Inferior parietal cortex (tissue), 1 donor: ENCODE measurements at regions not wholly inside any gene's neighbourhood (a gene's known extent, or its start where the extent isn't known, plus 50 kb on each side); places are given as distances from the start of the nearest gene placed in this dataset.

Source experiments
- DNase-seq: peaks from one replicate; pipeline ENCODE4 v3.0.0-alpha.2; 2016; ENCODE audit errors: extremely low spot score

DNA sequence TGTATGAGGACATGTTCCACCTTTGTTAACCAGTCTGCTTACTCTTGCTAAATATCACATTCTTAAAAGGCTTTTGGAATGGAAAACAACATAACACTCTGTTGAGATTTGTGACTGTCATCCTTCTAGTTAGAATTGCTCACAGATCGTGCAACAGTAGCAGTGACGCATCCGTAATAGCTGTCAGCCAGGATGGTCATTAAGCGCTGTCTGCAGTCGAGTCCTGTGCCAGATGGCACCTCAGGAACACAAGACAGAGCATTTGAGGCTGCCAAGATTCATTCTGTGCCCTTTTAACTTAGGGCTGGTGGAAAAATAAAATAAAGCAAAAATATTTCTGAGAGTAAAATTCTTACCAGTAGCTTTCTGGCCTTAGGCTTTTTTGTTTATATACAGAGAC lies 348.6 kb downstream of the ANKRD7 start:
- peak; percentile 6 for DNase-seq

DNA sequence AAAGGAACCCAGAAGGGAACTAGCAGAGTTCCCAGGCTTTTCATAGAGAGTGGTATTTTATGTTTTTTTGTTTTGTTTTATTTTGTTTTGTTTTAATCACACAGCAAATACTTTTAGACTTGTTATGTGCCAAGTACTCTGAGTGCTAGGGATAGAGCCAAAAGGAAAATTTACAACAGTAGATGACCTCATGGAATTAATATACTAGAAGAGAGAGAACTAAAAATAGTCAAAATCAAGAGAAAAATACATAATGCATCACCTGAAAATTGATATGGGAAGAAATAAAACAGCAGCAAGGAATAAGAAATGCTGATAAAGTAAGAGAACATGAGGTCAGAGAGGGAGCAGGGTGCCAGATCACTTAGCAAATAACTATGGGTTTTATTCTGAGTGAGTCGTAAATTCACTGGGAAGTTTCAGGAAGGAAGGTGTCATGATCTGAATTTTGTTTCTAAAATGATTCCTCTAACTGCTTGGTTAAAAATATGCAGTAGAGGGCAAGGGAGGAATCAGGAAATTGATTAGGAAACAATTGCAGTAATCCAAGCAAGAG lies 351.0 kb downstream of the ANKRD7 start:
- no peak for DNase-seq

DNA sequence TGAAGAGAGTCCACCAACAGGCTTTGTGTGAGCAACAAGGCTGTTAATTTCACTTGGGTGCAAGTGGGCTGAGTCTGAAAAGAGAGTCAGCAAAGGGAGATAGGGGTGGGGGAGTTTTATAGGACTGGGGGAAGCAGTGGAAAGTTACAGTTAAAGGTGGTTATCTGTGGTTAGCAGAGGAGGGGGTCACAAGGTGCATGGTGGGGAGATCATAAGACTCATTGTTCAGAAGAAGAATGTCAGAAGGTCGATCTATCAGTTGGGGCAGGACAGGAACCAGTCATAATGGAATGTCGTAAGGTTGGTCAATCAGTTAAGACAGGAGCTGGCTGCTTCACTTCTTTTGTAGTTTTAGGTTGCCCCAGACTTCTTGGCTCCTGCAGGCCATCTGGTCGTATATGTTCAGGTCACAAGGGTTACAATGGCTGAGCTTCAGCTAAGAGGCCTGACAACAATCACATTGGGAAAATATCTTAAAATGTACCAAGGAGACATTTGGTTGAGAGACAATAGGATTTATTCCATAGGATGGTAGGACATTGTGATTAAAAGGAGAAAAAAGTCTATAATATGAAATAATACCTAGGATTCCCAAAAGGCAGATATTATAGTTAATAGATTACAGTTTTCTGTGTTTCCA lies 356.4 kb downstream of the ANKRD7 start:
- DNase-seq, result no peak

DNA sequence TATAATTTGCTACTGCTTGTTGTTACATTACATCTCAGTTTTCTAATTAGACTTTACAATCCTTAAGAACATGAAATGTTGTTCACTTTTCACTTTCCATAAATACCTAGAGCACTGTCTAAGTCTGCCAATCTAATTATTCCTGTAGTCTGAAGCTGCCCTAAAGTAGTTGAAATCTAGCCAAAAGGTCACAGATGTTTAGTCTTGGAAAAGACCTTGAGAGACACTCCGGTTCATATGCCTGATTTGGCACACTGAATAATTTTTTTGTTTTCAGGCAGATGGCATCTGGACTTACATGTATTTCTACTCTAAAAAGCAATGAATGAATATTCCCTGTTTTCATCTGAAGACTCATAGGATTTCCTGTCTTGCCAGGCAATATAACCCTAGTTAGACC lies 359.1 kb downstream of the ANKRD7 start:
- DNase-seq, result no peak

DNA sequence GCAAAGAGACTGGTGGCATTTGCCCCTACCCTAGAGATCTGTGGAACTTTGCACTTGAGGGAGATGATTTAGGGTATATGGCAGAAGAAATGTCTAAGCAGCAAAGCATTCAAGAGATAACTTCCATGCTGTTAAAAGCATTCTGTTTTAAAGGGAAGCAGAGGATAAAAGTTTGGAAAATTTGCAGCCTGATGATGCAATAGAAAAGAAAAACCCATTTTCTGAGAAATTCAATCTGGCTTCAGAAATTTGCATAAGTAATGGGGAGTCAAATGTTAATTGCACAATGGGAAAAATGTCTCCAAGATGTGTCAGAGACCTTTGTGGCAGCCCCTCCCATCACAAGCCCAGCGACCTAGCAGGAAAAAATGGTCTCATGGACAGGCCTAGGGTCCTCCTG lies 361.7 kb downstream of the ANKRD7 start:
- no peak for DNase-seq

DNA sequence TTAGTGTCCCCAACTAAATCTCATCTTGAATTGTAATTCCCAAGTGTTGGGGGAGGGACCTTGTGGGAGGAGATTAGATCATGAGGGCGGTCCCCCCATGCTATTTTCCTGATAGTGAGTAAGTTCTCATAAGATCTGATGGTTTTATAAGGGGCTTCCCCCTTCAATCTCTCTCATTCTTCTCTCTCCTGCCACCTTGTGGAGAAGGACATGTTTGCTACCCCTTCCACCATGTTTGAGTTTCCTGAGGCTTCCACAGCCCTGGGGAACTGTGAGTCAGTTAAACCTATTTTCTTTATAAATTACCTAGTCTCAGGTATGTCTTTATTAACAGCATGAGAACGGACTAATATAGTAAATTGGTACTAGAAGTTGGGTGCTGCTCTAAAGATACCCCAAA lies 365.6 kb downstream of the ANKRD7 start:
- DNase-seq, result no peak

DNA sequence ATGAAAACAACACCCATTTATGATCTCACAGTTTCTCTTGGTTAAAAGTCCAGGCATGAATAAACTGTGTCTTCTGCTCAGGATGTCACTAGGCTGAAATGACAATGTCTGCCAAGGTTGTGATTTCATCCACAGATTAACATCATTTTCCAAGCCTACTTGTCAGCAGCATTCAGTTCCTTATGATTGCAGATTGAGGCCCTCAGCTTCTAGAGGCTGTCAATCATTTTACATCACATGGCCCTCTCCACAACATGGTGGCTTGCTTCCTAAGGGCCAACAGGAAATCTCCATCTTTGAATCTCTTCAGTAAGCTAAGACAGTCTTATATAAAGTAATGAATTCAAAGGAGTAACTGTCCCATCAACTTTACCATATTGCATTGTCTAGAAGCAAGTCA lies 377.6 kb downstream of the ANKRD7 start:
- DNase-seq, result no peak

DNA sequence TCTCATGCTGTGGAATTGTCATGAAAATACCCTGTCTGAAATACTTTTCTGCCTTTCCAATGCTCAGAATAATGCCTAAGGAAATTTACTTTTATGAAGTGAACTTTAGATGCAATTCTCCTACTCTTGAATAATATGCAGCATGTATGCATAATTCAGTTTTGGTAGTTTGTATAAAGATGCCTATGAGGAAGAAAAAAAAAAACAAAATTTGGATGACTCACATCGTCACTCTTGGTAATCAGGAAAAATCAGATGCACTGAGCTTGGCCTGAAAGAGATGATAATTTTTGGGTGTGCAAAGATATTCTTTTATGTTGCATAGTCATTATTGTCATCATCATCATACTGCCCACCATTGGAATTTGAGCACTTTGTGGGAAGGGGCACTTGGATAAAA lies 382.1 kb downstream of the ANKRD7 start:
- no peak for DNase-seq

DNA sequence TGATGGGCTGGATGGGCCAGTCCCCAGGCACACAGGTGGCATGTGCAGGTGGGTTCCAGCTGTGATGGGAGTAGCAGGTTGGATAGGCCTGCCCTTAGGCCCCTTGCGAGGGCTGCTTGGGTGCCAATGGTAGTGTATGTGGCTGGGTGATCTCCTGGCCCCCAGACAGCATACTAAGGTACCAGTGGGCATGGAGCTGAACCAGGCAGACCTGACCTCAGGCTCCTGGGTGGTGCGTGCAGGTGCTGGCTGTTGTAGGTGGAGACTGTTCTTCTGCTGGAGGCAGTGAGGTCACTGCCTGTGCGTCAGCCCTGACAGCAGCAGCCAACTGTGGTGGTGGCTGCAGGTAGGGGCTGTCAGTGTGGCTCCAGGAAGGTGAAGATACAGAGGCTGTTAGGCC lies 384.7 kb downstream of the ANKRD7 start:
- DNase-seq, result no peak

DNA sequence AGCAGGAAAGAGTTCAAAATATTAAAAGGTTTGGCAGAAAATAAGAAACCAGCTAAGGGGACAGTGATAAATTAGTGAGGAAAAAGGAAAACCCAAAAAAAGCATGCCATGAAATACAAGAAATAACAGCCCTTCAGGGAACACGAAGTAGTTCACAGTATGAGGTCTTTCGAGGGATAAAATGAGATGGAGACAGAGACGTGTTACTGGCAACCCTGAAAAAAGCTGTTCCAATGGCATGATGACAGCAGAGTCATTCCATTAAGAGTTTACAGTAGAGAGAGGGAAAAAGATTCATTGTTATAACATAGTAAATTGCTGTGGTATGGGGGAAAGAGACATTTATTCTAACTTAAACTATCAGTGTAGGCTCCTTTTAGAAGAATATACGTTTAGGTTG lies 391.2 kb downstream of the ANKRD7 start:
- DNase-seq, result no peak

DNA sequence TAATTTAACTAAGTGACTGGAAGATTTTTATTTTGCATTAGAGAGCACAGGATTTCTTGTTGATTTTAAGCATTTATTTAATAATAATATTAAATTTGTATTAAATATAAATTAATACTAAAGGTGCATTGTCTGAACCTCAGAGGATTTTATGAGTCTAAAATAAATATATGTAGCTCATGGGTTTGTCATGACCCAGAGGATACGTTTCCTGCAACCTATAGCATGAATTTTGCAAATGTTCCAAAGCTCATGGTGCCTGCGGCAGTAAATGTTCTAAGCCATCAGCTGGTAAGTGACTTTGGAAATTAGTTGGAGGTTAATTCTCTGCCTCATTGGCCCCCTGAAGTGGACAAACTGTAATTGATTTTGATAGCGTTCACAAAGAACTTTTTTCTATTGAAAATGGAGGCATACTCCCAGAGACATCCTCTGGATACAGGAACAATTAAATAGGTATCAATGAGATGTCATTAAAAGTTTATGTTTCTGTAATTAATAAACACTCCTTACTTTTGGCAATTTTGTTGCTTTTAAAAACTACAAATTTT lies 397.4 kb downstream of the ANKRD7 start:
- DNase-seq, result no peak

DNA sequence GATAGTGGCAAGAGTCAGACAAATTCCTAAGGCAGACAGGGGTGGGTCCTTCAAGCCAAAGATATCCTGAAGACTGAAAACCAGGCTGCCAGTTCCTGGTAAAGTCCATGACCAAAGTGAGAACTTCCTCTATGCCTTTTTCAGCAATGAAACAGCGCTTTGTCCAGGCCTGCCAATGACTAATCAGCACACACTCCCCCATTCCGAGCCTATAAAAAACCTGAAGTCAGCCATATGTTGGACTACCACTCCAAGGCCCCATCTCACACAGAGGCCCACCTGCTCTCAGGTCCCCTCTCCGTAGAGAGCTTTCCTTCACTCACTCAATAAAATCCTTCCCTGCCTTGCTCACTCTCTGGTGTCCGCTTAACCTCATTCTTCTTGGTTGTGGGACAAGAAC lies 402.2 kb downstream of the ANKRD7 start:
- DNase-seq, result no peak

DNA sequence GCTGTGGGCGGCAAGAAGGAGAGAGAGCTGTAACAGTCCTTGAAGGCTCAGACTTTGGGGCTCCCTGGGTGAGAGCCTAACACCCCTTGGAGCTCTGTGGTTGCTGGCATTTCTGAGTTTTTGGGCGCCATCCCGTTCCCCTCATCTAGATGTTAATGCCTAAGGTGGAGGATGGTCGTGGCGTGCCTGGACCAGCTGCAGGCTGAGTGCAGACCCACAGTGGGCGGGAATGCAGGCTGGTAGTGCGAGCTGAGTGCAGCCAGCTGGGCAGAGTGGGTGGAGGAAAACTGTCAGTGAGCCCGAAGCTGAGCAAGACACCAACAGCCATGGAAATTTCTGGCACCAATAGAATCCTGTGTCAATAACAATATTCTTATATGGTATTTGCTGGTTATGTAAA lies 403.0 kb downstream of the ANKRD7 start:
- no peak for DNase-seq

DNA sequence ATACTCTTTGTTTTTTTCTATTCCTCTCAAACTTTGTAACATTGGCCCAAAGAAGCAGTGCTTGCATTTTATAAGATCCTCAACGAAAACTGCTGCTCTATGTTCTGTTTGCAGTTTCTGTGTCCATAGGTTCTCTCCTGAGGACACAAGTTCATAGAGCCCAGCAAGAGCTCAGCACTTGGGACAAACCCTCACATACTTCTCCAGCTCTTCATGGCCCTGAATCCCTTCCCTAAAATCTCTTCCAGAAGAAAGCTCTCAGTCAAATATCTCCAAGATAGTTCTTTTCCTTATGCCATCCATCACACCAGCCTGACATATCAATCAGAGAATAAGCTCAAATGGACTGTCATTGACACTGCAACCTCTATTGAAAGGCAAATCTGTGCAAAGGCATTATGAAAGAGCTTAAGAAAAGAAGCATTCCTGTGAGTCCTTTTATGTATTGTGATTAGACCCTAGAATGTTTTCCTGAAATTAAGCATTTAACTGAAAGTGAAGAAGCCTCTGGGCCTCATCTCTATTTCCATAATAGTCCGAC lies 405.5 kb downstream of the ANKRD7 start:
- no peak for DNase-seq

DNA sequence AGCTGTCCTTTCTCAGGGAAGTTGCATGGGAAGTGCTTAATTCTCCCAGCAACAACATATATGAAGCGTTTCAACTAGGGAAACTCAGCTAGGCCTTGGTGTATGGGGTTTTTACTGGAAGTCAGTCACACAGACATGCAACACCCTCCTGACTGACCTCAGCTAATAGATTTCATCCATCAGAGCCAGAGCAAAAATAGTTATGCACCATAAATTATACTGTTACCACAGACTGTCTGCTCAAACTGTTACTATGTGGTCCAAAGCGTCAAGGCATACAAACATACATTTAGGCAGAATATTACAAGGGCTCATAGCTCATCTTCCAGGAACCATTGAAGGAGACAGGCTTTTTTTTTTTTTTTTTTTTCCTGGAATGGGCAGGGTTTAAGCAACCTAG lies 417.9 kb downstream of the ANKRD7 start:
- no peak for DNase-seq

DNA sequence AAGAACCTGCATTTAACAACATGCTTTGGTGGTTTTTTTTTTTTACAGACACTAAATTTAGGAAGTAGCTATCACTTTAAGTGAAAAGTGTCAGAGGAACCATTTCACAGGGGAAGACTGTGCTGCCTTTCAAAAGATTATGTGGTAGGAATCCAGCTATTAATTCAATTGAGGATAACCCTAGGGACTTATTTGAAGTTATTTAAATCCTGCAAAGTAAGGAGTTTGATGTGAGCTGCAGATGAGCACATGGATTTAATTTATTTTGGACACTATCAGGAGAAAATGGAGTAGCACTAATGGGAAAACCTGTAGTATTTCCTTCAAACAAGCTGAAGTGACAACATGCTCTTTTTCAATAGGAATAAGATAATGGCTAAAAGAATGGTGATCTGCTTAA lies 419.8 kb downstream of the ANKRD7 start:
- DNase-seq, result no peak

DNA sequence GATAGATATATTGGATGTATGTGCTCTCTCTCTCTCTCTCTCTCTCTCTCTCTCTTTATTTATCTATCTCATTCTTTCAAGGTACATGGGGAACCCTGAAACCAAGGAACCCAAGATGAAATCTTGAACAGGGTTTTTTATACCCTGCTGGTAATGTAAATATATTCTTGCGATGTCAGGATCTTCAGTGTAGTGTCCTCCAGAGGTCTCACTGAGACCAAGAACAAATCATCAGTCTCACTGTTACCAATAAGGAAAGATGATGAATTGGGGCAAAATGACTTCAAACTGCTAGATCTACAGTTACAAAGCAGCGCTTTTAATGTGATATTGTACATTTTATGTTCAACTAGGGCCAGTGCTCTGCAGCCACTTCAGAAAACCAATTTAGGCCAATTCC lies 423.5 kb downstream of the ANKRD7 start:
- no peak for DNase-seq

DNA sequence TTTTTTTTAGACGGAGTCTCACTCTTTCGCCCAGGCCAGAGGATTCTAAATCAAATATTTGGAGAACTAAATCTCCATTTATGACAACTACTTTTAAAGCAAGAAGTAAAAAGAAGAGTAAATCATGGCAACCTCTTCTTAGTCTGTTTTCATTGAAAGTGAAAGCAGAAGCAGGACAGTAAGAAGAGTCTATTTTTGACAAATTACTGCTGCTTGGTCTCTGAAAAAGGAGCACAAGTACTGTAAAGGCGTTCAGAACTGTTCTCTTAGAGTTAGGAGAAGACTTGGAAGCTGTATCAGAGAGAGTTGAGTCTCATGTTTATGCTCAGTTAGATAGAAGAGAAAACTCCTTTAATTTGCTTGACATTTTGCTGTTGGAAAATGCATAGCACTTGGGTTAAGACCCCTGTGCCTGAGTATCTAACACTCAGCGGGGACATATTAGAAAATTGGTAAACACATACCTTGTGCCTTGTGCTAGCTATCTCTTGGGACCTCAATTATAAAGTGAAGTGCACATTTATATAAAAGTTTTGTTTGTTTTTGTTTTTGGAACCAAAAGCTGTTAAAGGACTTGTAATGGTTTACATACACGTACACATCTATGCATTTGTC lies 433.0 kb downstream of the ANKRD7 start:
- DNase-seq, result no peak

DNA sequence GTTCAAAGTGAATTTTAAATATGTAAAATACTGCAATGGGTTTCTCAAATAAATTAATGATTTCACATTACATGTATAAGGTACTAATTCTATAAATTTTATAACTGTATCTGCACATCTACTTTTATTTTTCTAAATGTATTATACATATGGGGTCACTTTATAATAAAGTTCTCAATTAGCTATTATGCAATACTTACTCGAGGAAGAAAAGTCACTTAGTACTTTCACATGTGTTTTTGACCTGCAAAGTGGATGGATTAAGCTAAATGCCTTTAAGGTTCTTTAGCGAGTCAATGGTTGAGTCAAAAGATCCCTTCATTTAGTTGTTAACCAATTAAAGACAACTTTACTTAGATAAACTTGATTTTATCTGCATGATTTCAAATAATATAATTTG lies 437.8 kb downstream of the ANKRD7 start:
- no peak for DNase-seq

DNA sequence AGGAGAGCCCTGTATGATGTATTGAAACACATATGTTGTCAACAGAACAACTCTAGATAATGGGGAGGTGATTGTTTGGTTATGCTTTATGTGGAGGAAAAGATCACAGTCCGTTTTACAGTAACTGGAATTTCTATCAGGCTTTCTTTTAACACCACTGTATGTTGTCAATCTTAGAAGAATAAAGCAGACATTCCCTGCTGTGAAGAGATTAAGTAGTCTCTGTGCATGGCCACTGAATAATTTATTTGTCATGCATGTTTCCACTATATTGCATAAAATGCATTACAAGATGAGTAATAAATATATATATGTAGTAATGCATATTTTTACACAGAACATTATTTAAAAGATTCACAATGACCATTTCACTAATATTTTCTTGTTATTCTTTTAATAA lies 440.0 kb downstream of the ANKRD7 start:
- DNase-seq, result no peak

DNA sequence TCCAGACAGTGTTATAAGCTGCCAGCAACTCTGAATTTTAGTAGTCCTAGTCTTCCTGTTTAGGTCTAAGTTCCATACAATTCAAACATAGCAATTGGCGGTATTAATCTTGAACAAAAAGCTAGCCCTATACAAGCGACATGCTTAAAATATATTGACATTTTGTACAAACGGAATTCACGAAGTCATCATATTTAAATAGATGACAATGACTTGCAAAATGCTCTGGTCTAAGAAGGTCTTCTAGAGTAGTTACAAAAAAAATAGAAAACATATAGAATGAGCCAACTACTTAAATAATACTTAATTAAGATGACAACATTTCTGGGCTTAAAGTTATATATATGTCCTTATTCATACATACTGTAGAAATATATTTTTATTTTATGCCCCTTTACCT lies 446.6 kb downstream of the ANKRD7 start:
- no peak for DNase-seq

DNA sequence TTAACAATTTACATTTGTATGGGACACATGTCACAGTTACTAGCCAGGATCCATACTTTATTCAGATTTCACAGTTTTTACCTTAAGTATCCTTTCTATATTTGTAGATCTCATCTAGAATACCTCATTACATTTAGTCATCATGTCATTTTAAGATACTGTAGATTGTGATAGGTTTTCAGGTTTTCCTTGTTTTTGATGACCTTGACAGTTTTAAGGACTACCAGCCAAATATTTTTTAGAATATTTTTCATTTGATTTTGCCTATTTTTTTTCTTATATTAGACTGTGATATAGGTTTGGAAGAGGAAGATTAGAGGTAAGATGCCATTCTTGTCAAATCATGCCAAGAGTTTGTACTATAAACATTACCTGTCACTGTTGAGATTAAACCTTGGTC lies 460.3 kb downstream of the ANKRD7 start:
- DNase-seq, result no peak

DNA sequence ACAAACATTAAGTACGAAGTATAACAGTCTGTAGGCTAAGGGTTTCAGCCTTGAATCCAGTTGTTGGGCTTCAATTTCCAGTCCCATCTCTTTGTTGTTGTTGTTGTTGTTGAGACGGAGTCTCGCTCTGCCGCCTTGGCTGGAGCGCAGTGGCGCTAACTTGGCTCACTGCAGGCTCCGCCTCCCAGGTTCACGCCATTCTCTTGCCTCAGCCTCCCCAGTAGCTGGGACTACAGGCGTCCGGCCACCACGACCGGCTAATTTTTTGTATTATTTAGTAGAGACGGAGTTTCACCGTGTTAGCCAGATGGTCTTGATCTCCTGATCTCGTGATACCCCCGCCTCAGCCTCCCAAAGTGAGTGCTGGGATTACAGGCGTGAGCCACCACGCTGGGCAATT lies 464.9 kb downstream of the ANKRD7 start:
- DNase-seq, result no peak
